PC-9 (cell line): ENCODE measurements at regions not wholly inside any gene's neighbourhood (a gene's known extent, or its start where the extent isn't known, plus 50 kb on each side); places are given as distances from the start of the nearest gene placed in this dataset.

ENCODE experiments used
- BruUV-seq: library from RNA; stranded (reverse); fragments of 400-500 nt; replicated peaks from 2 replicates; lab custom pipeline; 2021; lab: Mats Ljungman, UMichigan
- CTCF ChIA-PET: fragments of 300-600 bp; sonication (Branson Sonifier 250); formaldehyde crosslinking; loops from one replicate; lab custom pipeline; 2022; ENCODE audit warnings: antibody characterized with exemption; lab: Charles Lee
- POLR2A ChIA-PET: fragments of 300-600 bp; sonication (Branson Sonifier 250); formaldehyde crosslinking; loops from one replicate; lab custom pipeline; 2022; ENCODE audit warnings: antibody characterized with exemption; ENCODE audit not compliant: unreplicated experiment; lab: Charles Lee
- DNase-seq, 2 experiments: peaks; one replicate each; pipeline versions ENCODE4 v3.0.0 to v3.0.0-alpha.2; 2015 to 2022; ENCODE audit warnings: mixed read lengths in 1 of 2
- H2AFZ ChIP-seq: fragments of 200-600 bp; sonication (generic); 2 replicates; pipeline ENCODE4 v1.8.1; 2017; ENCODE audit warnings: antibody characterized with exemption
- H3F3A ChIP-seq: fragments of 200-600 bp; sonication (generic); 2 replicates; pipeline ENCODE4 v1.8.1; 2017; ENCODE audit warnings: antibody characterized with exemption, mild to moderate bottlenecking, low read depth; ENCODE audit not compliant: insufficient read depth
- H3K27ac ChIP-seq: fragments of 200-600 bp; sonication (generic); 2 replicates; pipeline ENCODE4 v1.6.1; 2016; ENCODE audit warnings: mixed run types
- H3K27me3 ChIP-seq: fragments of 200-600 bp; sonication (generic); 2 replicates; pipeline ENCODE4 v1.6.1; 2016; ENCODE audit warnings: low read depth, mixed run types; ENCODE audit not compliant: insufficient read depth
- H3K36me3 ChIP-seq: fragments of 200-600 bp; sonication (generic); 2 replicates; pipeline ENCODE4 v1.6.1; 2016; ENCODE audit warnings: low read depth, mixed run types
- H3K4me1 ChIP-seq: fragments of 200-600 bp; sonication (generic); replicated peaks from 2 replicates; pipeline ENCODE4 v1.6.1; 2016; ENCODE audit warnings: mixed run types; ENCODE audit not compliant: insufficient read depth
- H3K4me2 ChIP-seq: fragments of 200-600 bp; sonication (generic); 2 replicates; pipeline ENCODE4 v1.6.1; 2017; ENCODE audit warnings: mixed run types
- H3K4me3 ChIP-seq: fragments of 200-600 bp; sonication (generic); 2 replicates; pipeline ENCODE4 v1.6.1; 2016; ENCODE audit warnings: mixed run types
- H3K79me2 ChIP-seq: fragments of 200-600 bp; sonication (generic); 2 replicates; pipeline ENCODE4 v1.6.1; 2017; ENCODE audit warnings: low read depth, mixed run types
- H3K9me2 ChIP-seq: fragments of 200-600 bp; sonication (generic); 2 replicates; pipeline ENCODE4 v1.8.1; 2017; ENCODE audit warnings: mild to moderate bottlenecking; ENCODE audit not compliant: insufficient read depth
- H3K9me3 ChIP-seq: fragments of 200-600 bp; sonication (generic); 2 replicates; pipeline ENCODE4 v1.8.1; 2016; ENCODE audit warnings: low read depth; ENCODE audit not compliant: insufficient read depth
- H4K20me1 ChIP-seq: fragments of 200-600 bp; sonication (generic); 2 replicates; pipeline ENCODE4 v1.8.1; 2017; ENCODE audit not compliant: insufficient read depth
- CTCF ChIP-seq: fragments of 200-600 bp; sonication (generic); conservative IDR thresholded peaks from 2 replicates; pipeline ENCODE4 v1.6.1; 2017; ENCODE audit warnings: mixed run types, antibody characterized with exemption, mild to moderate bottlenecking, moderate library complexity
- EZH2 ChIP-seq: fragments of 200-600 bp; sonication (generic); IDR thresholded peaks from 2 replicates; pipeline ENCODE4 v1.8.0; 2017; ENCODE audit warnings: antibody characterized with exemption, low read depth
- intact Hi-C: fragments of 100-400 bp; cut with micrococcal nuclease; formaldehyde crosslinking; loops from one replicate; pipeline ENCODE4 v1.10.0; 2022; ENCODE audit not compliant: unreplicated experiment

DNA sequence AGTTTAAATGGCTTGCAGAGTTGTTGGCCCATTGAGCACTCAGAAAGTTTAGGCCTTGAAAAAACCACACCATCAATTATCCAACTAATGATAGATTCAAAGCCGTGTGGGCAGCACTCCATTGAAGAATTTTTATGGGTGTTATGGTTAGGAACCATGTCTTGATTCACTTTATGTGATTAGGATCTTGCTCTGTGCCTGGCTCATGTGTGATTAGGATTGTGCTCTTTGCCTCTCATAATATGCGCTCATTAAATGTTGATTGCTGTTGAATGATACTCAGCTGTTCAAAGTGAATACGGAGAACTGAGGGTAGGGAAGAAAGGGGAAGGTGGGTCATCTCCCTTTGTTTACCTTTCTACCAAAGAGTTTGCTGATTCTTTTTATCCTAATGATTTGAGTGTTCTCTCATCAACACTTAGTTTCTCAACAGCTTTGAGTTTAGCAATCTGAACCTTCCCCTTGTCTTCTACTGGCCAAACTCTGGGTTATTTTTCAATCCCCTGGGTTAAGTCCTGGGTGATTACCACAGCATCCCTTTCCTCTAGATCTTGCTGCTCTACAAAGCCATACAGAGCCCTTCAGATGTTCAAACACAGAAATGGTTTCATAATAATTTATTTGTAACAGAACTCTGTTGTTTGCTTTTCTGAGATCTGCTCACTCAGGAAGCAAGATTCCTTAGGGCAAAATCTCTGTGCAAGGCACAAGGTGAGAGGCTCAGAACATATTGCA is 668.8 kb upstream of the RGMB start:
- no peaks in the 10 kb centered on the region for H4K20me1 ChIP-seq
- no peak overlapping the region for H3K4me2 ChIP-seq
- no peaks in the 10 kb centered on the region for H3K36me3 ChIP-seq
- no peaks in the 10 kb centered on the region for H3K27me3 ChIP-seq
- intact Hi-C loops: no loop called here
- H3K27ac ChIP-seq: no peak overlapping the region
- H3K9me2 ChIP-seq: no peaks in the 10 kb centered on the region
- H2AFZ ChIP-seq: no peak overlapping the region
- no peaks in the 10 kb centered on the region for H3F3A ChIP-seq
- H3K79me2 ChIP-seq: no peaks in the 10 kb centered on the region
- ChIA-PET CTCF (no interaction called here), POLR2A (no interaction called here)
- DNase-seq: no peak
- H3K4me3 ChIP-seq: no peak overlapping the region
- BruUV-seq: no TSS peak
- TF ChIP-seq EZH2: no peak
- no peak for TF ChIP-seq CTCF
- H3K9me3 ChIP-seq: no peaks in the 10 kb centered on the region
- no peaks in the 10 kb centered on the region for H3K4me1 ChIP-seq

- no peaks in the 10 kb centered on the region for H3K36me3 ChIP-seq
- no peak for DNase-seq
- no peaks in the 10 kb centered on the region for H4K20me1 ChIP-seq
- H3K9me2 ChIP-seq: no peaks in the 10 kb centered on the region
- intact Hi-C loops: no loop called here
- H3K4me2 ChIP-seq: no peak overlapping the region
- H3F3A ChIP-seq: no peaks in the 10 kb centered on the region
- TF ChIP-seq CTCF (no peak), EZH2 (no peak)
- H2AFZ ChIP-seq: no peak overlapping the region
- no peaks in the 10 kb centered on the region for H3K4me1 ChIP-seq
- H3K79me2 ChIP-seq: no peaks in the 10 kb centered on the region
- H3K27ac ChIP-seq: no peak overlapping the region
- no TSS peak for BruUV-seq
- POLR2A ChIA-PET: no interaction called here
- no peaks in the 10 kb centered on the region for H3K9me3 ChIP-seq
- CTCF ChIA-PET: no interaction called here
- no peaks in the 10 kb centered on the region for H3K27me3 ChIP-seq
- H3K4me3 ChIP-seq: no peak overlapping the region
These were observed 667.8 kb upstream of the RGMB start for GRCh38 chr5:98105681-98106080.

DNA sequence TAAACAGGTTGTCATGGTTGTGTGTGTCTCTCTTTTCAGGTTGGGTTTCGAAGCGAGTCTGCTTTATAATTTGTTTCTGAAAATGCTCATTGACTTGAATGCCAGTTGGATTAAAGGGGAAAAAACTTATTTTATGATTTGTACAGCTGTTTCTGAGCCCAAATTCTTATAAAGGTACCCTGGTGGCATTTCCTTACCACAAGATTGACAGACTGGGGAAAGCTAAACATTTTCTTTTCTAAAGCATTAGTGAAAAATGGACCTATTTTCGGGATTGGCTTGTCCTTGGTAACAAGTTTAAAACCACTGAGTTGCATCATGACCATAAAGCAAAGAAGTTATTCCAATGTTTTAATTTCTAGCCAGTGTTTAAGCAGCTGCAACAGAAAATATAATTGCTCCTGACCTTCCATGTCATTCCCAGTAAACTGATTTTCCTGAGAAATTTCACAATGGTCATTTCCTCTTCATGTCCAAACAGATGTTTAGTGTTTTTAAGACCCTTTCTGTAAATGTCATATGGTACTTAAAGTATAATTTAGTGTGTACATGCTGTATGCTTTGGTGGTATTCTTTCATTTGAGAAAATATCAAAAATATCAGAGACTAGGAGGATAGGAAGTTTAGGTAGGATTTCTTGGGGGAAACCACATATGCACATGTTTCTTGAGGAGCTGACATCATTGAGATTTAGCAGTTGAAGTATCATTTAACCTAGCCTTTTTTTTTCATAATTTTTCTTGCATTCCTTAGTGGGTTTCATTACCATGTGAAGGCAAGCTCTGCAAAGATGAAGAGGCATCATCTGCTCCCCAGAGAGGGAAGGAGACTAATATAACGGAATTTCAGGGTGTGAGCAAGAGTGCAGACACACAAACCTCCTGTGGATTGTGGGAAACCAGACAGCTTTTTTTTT is 667.1 kb upstream of the RGMB start:
- DNase-seq: no peak
- no peak overlapping the region for H3K4me3 ChIP-seq
- H2AFZ ChIP-seq: no peak overlapping the region
- intact Hi-C loops: no loop called here
- no peaks in the 10 kb centered on the region for H3K4me1 ChIP-seq
- no peak for TF ChIP-seq EZH2
- no peak for TF ChIP-seq CTCF
- H3K4me2 ChIP-seq: no peak overlapping the region
- H3F3A ChIP-seq: no peaks in the 10 kb centered on the region
- no TSS peak for BruUV-seq
- no peak overlapping the region for H3K27ac ChIP-seq
- H4K20me1 ChIP-seq: no peaks in the 10 kb centered on the region
- no peaks in the 10 kb centered on the region for H3K79me2 ChIP-seq
- H3K27me3 ChIP-seq: no peaks in the 10 kb centered on the region
- ChIA-PET POLR2A (no interaction called here), CTCF (no interaction called here)
- H3K9me3 ChIP-seq: no peaks in the 10 kb centered on the region
- H3K9me2 ChIP-seq: no peaks in the 10 kb centered on the region
- no peaks in the 10 kb centered on the region for H3K36me3 ChIP-seq
